ENCODE measurements at regions not wholly inside any gene's neighbourhood (a gene's known extent, or its start where the extent isn't known, plus 50 kb on each side); places are given as distances from the start of the nearest gene placed in this dataset.
A peak's percentile ranks its signal among the peaks of the same experiment; 100 is the strongest.

GRCh38 chr11:8758619-8759169, 76.1 kb downstream of the RPL27A start:
- peak overlapping the region; percentile 75 for H3K27ac ChIP-seq (replicated peaks)
- intact Hi-C loops (cut with micrococcal nuclease) = no loop called here
- no peak for TF ChIP-seq CTCF (IDR thresholded peaks at IDR 0.05; ENCODE audit: borderline replicate concordance)
- peaks cover under 1% of the 10 kb centered on the region for H3K9me3 ChIP-seq (replicated peaks)
- DNase-seq = no peak
- H3K27me3 ChIP-seq (ENCODE audit: low read depth) = no peaks in the 10 kb centered on the region
- H3K4me1 ChIP-seq = peaks cover 91% of the 10 kb centered on the region
- H3K4me3 ChIP-seq = no peak overlapping the region
- no peaks in the 10 kb centered on the region for H3K36me3 ChIP-seq

- Histone ChIP-seq H3K36me3 (no peaks in the 10 kb centered on the region), H3K27ac (replicated peaks) (peak overlapping the region; percentile 75), H3K4me3 (no peak overlapping the region), H3K4me1 (peaks cover 99% of the 10 kb centered on the region), H3K9me3 (replicated peaks) (no peaks in the 10 kb centered on the region), H3K27me3 (ENCODE audit: low read depth) (no peaks in the 10 kb centered on the region)
- no peak for DNase-seq
- no peak for TF ChIP-seq CTCF (IDR thresholded peaks at IDR 0.05; ENCODE audit: borderline replicate concordance)
- intact Hi-C loops (cut with micrococcal nuclease) = no loop called here
Observed at GRCh38 chr11:8759634-8760033, 77.0 kb downstream of the RPL27A start.

DNA sequence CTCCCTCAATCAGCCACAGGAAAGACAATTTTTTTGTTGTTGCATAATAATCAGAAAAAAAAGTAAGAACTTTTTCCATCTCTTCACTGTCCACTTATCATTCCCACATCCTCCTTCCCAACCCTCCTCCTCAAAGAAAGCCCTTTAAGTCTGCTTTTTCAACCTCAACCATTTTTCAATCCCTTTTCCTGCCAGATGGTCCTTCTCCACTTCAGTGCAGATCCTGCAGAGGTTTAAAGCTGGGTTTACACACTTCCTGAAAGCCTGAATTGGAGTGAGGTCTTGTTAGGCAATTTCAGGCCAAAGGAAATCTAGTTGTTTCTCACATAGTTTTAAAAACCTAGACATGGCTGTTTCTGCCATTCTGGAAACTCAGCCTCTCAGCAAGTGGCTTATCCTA, 78.3 kb downstream of the RPL27A start:
- Histone ChIP-seq H3K9me3 (replicated peaks) (no peaks in the 10 kb centered on the region), H3K27ac (replicated peaks) (peak overlapping the region; percentile 75), H3K27me3 (ENCODE audit: low read depth) (no peaks in the 10 kb centered on the region), H3K4me3 (no peak overlapping the region), H3K36me3 (no peaks in the 10 kb centered on the region), H3K4me1 (peaks cover 98% of the 10 kb centered on the region)
- no peak for TF ChIP-seq CTCF (IDR thresholded peaks at IDR 0.05; ENCODE audit: borderline replicate concordance)
- DNase-seq = no peak
- intact Hi-C loops (cut with micrococcal nuclease) = no loop called here

DNA sequence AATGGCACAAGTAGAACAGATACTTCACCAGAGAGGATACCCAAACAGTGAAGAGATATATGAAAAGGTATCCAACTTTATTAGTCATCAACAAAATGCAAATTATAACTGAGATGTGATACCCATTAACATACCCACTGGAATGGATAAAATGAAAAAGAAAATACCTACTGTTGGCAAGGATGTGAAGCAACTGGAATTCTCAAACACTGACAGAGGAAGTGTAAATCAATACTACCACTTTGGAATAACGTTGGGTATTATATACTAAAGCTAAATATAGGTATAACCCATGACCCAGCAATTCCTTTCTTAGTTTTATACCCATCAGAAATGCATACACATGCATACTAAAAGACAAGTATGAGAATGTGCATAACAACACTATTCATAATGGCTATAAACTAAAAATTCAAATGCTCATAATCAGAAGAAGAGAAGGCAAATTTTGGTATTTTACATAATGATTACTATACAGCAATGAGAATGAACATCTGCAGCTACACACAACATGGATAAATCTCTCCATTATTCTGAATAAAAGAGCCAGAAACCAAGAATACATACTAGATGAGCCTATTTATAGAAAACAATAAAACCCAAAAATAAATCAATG, 80.6 kb downstream of the RPL27A start:
- no peak for DNase-seq
- Histone ChIP-seq H3K27me3 (ENCODE audit: low read depth) (no peaks in the 10 kb centered on the region), H3K4me3 (no peak overlapping the region), H3K36me3 (no peaks in the 10 kb centered on the region), H3K9me3 (replicated peaks) (no peaks in the 10 kb centered on the region), H3K4me1 (peaks cover 98% of the 10 kb centered on the region), H3K27ac (replicated peaks) (no peak overlapping the region)
- TF ChIP-seq CTCF (IDR thresholded peaks at IDR 0.05; ENCODE audit: borderline replicate concordance) = no peak
- intact Hi-C loops (cut with micrococcal nuclease) = no loop called here

DNA sequence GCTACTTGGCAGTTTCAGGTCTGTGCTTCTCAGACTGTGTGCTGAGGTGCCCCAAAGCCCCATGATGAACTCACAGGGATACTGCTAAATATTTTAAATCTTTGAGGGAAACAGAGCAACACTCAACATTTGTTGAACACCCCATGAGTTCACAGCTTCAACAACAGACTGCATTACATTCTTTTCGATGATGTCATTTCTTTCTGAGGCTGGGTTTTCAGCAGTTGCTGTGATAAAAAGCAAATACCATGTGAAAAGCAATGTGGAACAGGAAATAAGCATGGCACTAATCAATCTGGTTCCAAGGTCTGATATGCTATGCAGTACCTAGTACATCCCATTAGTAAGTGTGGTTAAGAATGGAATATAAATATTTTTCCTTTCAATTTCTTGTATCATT, 82.7 kb downstream of the RPL27A start:
- Histone ChIP-seq H3K4me3 (no peak overlapping the region), H3K27me3 (ENCODE audit: low read depth) (no peaks in the 10 kb centered on the region), H3K36me3 (no peaks in the 10 kb centered on the region), H3K27ac (replicated peaks) (peak overlapping the region; percentile 87), H3K9me3 (replicated peaks) (no peaks in the 10 kb centered on the region), H3K4me1 (peaks cover 97% of the 10 kb centered on the region)
- TF ChIP-seq CTCF (IDR thresholded peaks at IDR 0.05; ENCODE audit: borderline replicate concordance) = no peak
- intact Hi-C loops (cut with micrococcal nuclease) = no loop called here
- no peak for DNase-seq
